ENCODE measurements at regions not wholly inside any gene's neighbourhood (a gene's known extent, or its start where the extent isn't known, plus 50 kb on each side); places are given as distances from the start of the nearest gene placed in this dataset.

GRCh38 chr1:221809091-221810029 lies 67.5 kb upstream of the DUSP10 start:
- no peaks in the 10 kb centered on the region for H3K36me3 ChIP-seq
- no peak overlapping the region for H3K27ac ChIP-seq
- peaks cover 0 to 6% of the 10 kb centered on the region in 2 experiments for H3K4me1 ChIP-seq (ENCODE audit: control insufficient read depth in 1 of 2, insufficient read depth in 1 of 2, low read depth in 1 of 2, low read length in 1 of 2)
- no peak for TF ChIP-seq CTCF (IDR thresholded peaks at IDR 0.05)
- H3K9me3 ChIP-seq: no peaks in the 10 kb centered on the region
- no peak overlapping the region for H3K4me3 ChIP-seq (ENCODE audit: low read depth in 1 of 2, low read length in 1 of 2)
- H3K27me3 ChIP-seq: no peaks in the 10 kb centered on the region

- no peaks in the 10 kb centered on the region for H3K36me3 ChIP-seq
- no peak for TF ChIP-seq CTCF (IDR thresholded peaks at IDR 0.05)
- no peak overlapping the region for H3K27ac ChIP-seq
- H3K4me1 ChIP-seq (ENCODE audit: control insufficient read depth in 1 of 2, insufficient read depth in 1 of 2, low read depth in 1 of 2, low read length in 1 of 2): peaks cover 0 to 6% of the 10 kb centered on the region in 2 experiments
- H3K9me3 ChIP-seq: no peaks in the 10 kb centered on the region
- no peak overlapping the region for H3K4me3 ChIP-seq (ENCODE audit: low read depth in 1 of 2, low read length in 1 of 2)
- no peaks in the 10 kb centered on the region for H3K27me3 ChIP-seq
Measured at GRCh38 chr1:221806984-221807383, 65.1 kb upstream of the DUSP10 start.

GRCh38 chr1:221806236-221806635 lies 64.3 kb upstream of the DUSP10 start:
- peaks cover 0 to 6% of the 10 kb centered on the region in 2 experiments for H3K4me1 ChIP-seq (ENCODE audit: control insufficient read depth in 1 of 2, insufficient read depth in 1 of 2, low read depth in 1 of 2, low read length in 1 of 2)
- H3K9me3 ChIP-seq: no peaks in the 10 kb centered on the region
- H3K27ac ChIP-seq: no peak overlapping the region
- H3K27me3 ChIP-seq: no peaks in the 10 kb centered on the region
- no peaks in the 10 kb centered on the region for H3K36me3 ChIP-seq
- H3K4me3 ChIP-seq (ENCODE audit: low read depth in 1 of 2, low read length in 1 of 2): no peak overlapping the region
- no peak for TF ChIP-seq CTCF (IDR thresholded peaks at IDR 0.05)

- Histone ChIP-seq H3K36me3 (no peaks in the 10 kb centered on the region), H3K4me1 (ENCODE audit: control insufficient read depth in 1 of 2, insufficient read depth in 1 of 2, low read depth in 1 of 2, low read length in 1 of 2) (peaks cover 0 to 6% of the 10 kb centered on the region in 2 experiments), H3K4me3 (ENCODE audit: low read depth in 1 of 2, low read length in 1 of 2) (no peak overlapping the region), H3K27me3 (no peaks in the 10 kb centered on the region), H3K27ac (no peak overlapping the region), H3K9me3 (no peaks in the 10 kb centered on the region)
- no peak for TF ChIP-seq CTCF (IDR thresholded peaks at IDR 0.05)
Measured at GRCh38 chr1:221805121-221805520, 63.2 kb upstream of the DUSP10 start.

- Histone ChIP-seq H3K27me3 (no peaks in the 10 kb centered on the region), H3K4me3 (ENCODE audit: low read depth in 1 of 2, low read length in 1 of 2) (no peak overlapping the region), H3K36me3 (no peaks in the 10 kb centered on the region)
Measured at GRCh38 chr1:221804303-221804702, 62.4 kb upstream of the DUSP10 start.

More at GRCh38 chr1:221804303-221804702, 62.4 kb upstream of the DUSP10 start:
- peaks cover 0 to 3% of the 10 kb centered on the region in 2 experiments for H3K4me1 ChIP-seq (ENCODE audit: control insufficient read depth in 1 of 2, insufficient read depth in 1 of 2, low read depth in 1 of 2, low read length in 1 of 2)
- no peak overlapping the region for H3K27ac ChIP-seq
- TF ChIP-seq CTCF (IDR thresholded peaks at IDR 0.05): no peak
- H3K9me3 ChIP-seq: no peaks in the 10 kb centered on the region

Data from neutrophil (primary cell).